T-helper 1 cell treated with Interleukin-12 subunit alpha and Interleukin-12 subunit beta and Interleukin-4 antibody, amounts not matched to agents 30 ng/mL and 1 ng/mL, for 36 hours (primary cell): ENCODE measurements at regions not wholly inside any gene's neighbourhood (a gene's known extent, or its start where the extent isn't known, plus 50 kb on each side); places are given as distances from the start of the nearest gene placed in this dataset.

ENCODE experiments used
- intact Hi-C: fragments of 100-400 bp; cut with micrococcal nuclease; formaldehyde crosslinking; loops from one replicate; pipeline ENCODE4 v1.15.1; 2024

- intact Hi-C loops = no loop called here
These were observed 129.8 kb upstream of the ZMIZ1 start for GRCh38 chr10:78938695-78939672.

DNA sequence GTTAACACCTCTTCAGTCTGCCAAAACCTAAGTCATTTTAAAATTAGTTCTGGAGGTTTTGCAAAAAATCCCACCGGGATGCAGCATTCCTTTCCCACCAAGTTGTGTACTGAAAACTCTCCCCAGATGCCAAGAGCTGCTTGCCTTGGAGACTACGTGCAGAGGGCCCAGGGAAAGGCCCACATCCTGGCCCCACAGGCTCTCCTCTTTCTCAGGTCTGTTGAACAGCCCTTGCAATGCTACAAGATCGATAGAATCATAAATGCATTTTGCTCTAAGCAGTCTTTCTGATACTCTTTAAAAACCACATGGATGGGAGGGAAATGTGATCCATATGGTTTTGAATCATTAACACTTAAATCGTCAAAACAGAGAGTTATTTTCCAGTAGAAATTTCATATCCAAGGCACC lies 126.7 kb upstream of the ZMIZ1 start:
- intact Hi-C loops = no loop called here

DNA sequence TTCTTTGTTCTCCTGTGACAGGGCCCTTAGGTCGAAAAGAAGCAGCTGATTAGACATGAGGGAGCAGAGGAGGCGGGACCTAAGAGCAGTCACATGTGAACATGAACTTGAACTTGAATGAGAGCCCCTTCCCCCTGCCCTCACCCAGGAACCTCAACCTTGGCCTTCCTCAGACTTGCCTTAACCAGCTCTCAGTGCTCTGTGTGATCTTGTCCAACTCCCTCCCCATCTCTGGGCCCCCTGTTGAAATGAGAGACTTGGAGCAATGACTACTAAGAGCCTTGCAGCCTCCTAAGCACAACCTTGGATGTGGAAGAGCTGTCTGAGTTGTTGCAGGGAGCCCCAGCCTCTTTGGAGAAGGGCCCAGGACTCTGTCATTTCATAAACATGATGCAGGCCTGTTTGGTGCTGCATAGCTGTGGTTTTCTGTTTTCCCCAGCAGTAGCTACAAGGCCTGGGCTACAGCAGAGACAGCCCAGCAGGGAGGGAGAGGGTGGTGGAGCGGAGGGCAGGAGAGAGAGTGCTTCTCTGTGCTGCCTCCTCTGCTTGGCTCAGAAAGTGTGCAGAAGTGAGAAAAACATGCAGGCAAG lies 123.9 kb upstream of the ZMIZ1 start:
- intact Hi-C loops = no loop called here

DNA sequence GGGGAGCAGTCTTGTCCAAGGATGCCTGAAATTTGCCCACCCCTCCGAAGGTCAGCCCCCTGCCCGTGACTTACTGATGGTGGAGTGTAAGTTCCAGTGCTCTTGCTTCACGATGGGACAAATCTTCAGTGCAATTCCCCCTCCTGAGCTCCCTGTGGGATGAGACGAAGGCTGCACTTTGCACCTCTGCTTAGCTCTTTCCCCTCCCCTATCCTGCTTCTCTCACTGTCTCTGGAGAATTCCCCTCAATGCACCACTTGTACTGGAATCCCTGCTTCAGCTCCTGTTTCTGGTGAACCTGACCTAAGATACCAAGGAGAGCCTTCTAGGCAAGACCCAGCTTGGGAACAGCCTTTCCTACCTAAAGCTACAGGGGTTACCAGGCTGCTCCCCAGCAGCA lies 122.9 kb upstream of the ZMIZ1 start:
- intact Hi-C loops = no loop called here

DNA sequence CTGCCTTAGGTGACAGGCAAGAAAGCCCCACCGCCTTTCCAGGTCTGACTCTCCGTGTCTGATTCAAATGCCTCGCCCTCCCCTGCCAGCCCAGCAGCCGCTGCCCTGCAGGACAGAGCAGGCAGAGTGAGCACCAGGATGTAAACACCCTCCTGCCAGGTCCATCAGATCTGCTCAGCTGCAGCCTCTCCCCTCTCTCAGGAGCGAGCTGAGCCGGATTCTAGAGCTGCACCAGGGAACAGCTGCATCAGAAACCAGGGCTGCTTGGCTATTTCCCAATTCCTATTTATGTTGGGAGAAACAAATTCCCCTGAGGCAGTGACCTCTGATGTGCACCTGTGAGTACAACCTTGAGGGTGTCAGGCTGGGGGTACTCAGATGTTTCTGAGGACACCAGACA lies 121.5 kb upstream of the ZMIZ1 start:
- intact Hi-C loops = no loop called here

DNA sequence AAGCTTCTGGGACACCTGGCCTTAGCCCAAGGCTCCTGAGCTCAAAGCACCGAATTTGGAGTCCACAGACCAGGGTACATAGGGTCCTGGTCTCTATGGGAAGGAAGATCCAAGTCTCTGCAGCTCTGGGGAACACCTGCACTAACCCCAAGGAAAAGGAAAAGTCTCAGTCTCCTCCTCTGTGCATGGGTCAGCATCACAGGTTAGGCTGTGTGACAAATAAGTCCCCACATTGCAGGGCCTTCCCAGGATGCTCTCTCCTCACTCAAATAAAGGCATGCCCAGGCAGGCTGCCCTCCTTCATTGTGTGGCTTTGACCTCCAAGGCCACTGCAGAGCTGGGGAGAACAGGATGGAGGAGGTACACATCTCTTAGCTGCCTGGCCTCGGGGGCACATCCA lies 121.0 kb upstream of the ZMIZ1 start:
- intact Hi-C loops = no loop called here

DNA sequence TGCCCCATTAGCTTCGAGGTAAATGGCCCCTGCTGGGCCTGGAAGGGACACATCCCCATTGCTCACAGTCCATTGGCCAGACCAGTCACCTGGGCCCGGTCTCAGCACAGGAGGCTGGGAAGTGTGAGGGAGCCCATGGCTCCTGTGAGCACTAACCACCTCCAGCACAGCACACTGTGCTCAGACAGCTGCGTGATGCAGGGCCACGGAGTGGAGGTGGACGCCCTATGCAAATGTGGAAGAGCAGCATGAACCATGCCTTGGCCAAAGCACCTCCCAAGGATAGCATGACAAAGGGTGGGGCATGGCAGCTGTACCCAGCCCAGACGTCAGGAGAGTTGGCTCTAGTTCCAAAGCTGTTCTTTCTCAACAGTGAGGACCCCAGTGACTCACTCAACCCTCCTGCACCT lies 120.1 kb upstream of the ZMIZ1 start:
- intact Hi-C loops = no loop called here

GRCh38 chr10:78950656-78951587 lies 117.8 kb upstream of the ZMIZ1 start:
- intact Hi-C loops = no loop called here

DNA sequence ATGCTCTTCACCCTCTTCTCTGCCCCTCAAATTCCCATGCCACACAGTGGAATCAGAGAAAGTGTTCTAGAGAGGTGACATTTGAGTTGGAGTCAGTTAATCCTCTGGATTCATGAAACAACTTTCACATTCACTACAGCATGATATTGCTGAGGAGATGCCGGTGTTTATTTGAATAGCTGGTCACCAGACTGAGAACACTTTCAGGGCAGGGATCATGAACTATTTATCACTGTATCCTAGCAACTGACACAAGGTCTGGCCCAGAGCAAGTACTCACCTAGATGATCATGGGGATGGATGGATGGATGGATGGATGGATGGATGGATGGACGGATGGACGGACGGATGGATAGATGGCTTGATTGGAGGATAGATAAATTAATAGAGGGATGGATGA lies 116.7 kb upstream of the ZMIZ1 start:
- intact Hi-C loops = no loop called here

- intact Hi-C loops = no loop called here
These were observed 116.1 kb upstream of the ZMIZ1 start for GRCh38 chr10:78952686-78953085.

DNA sequence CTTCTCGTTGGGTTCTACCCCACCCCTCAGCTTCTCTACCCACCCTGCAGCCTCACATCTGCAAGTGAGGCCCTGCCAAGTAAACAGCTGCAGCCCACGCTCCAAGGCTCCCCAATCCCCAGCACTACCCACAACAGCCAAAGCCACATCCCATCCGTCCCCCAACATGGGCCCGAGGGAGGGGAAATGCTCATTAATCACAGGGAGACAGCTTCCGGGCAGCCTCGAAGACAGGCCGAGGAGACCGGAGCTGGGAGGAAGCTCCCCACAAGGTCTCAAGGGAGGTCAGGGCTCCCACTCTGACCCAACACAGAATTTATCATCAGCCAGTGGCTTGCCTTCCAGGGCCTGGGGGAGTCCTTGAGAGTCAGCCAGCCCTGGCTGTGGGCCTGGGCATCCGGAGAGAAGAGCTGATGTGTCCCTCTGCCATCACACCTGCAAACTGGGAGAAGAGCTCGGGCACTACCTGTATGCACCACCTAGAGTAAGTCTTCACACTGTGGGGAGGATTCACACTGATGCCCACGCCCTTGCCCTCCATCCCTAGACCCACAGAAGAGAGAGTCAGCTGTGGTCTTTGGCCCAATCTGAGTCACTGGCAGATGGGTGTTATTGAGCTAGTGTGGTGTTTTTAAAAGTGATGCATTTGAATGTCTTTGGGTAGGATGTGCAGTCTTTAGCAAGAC lies 115.5 kb upstream of the ZMIZ1 start:
- intact Hi-C loops = no loop called here

- intact Hi-C loops = no loop called here
These were observed 114.9 kb upstream of the ZMIZ1 start for GRCh38 chr10:78953799-78954297.

DNA sequence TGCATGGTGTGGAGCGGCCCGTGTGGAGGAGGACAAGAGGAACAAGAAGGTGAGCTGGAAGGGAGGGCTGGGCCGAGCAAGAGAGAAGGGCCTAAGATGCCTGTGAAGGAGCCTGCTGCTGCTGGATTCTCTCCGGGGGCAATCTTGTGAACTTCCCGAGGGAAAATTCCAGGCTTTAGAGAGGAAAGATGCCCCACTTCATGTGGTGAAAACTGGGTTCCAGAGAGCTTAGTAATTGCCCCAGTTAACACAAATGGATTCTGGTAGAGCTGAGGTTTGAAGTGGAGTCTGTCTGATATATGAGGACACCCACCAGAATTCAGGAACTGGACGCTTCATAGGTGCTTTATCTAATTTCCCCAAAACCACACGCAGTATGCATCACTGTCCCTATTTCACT lies 114.1 kb upstream of the ZMIZ1 start:
- intact Hi-C loops = no loop called here

DNA sequence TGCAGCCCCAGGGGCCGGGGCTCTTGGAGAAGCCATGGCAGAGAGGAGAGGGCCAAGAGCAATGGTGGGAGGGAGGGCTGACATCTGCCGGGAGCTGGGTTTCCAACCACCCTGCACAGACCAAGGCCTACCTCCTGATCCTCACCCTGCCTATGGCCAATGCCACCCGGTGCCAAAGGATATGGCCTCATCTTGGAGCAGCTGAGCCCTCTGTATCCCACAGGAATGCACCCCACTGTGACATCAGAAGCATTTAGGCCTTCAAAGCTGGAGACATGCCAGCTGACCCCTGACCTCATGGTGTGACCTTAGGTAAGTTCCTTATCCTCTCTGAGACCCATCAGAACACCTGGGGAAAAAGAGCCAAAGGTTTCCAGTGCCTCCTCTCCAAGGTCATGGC lies 113.6 kb upstream of the ZMIZ1 start:
- intact Hi-C loops = no loop called here

- intact Hi-C loops = no loop called here
These were observed 112.4 kb upstream of the ZMIZ1 start for GRCh38 chr10:78956391-78956790.

DNA sequence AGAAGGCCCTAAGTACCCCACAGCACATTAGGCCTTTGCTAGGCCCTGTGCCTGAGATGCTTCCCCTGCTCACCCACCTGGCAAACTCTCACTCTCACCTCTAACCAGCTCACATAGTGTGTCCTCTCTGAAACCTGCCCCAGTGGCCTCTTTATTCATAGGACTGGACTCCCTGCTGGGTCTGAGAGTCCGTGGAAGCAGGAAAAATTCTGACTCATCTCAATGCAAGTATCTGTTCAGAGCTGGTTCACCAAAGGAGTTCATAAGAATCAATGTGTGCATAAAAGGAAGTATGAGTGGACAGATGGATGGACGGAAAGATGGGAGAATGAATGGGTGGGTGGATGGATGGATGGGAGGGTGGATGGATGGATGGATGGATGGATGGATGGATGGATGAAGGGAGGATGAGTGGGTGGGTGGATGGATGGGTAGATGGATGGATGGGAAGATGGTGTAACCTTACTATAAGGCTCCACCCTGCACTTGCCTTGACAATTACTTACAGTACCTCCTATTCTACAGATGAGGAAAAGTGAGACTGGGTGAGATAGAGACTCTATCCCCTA lies 111.2 kb upstream of the ZMIZ1 start:
- intact Hi-C loops = no loop called here

DNA sequence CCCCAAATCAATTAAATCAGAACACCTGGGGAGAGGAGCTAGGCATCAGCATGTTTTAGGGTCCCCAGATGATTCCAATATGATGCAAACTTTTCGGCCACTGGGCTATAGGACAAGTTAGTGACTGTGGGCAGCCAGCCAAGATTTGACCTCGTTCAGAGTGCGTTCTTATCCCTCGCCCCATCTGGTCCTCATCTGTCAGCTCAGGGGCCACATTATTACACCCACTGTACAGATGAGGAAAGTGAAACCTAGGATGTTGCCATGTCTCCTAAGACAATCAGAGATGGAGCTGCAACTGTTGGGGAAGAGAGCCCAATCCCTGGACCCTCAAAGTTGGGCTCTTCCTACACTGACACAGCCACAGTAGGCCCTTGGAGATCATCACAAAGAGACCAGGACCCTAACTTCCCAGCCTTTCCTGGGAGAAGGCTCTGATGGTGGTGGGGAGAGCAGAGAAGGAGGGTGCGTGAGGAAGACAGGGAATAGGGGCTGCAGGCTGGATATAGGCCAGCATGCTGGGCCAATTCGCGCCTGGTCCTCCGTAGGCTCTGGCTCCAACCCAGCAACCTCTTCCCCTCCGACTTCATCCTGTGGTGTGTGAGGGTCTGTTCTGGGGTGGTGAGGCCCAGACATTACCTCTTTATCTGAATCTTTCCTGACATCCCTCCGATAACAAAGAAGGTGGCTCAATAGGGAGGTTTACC lies 109.4 kb upstream of the ZMIZ1 start:
- intact Hi-C loops = no loop called here

DNA sequence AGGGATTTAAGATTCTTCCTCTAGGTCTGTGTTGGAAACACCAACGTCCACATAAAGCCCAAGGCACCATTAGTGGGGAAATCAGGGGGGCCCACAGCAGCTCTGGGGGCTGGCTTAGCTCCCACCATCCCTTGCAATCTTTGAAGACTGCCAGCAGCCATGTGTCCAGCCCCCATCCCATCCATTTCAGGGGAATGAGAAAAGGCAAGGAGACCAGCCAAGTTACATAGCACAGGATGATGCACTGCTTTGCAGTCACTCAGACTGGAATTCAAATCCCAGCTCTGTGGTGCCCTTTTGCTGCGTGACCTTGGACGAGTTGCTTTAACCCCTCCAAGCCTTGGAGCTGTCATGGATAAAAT lies 108.9 kb upstream of the ZMIZ1 start:
- intact Hi-C loops = no loop called here

DNA sequence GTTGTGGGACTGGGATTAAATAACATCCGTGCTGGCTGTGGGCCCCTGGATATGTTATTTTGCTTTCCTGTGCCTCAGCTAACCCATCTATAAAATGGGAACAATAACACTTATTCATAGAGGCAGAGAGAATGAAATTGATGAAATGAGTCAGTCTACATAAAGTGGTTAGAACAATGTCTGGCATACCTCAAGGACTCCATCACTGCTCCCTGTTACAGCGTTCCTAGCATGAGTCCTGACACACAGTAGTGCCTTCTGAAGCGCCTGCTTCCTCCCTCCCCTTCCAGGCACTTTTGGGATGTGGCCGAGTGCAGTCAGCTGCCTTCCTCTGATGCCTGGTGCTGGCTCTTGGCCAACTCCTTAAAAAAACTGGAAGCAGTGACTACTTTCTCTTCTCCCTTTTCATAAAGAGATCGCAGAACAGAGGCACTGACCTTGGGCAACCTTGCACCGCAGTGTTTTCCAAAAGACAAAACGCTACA lies 108.4 kb upstream of the ZMIZ1 start:
- intact Hi-C loops = no loop called here

- intact Hi-C loops = no loop called here
These were observed 107.0 kb upstream of the ZMIZ1 start for GRCh38 chr10:78961760-78962159.
